DMS114 treated with DMSO at 0.1 percent for 48 hours (cell line): ENCODE measurements at regions not wholly inside any gene's neighbourhood (a gene's known extent, or its start where the extent isn't known, plus 50 kb on each side); places are given as distances from the start of the nearest gene placed in this dataset.

ENCODE experiments used
- DNase-seq: peaks from one replicate; lab custom pipeline; 2025; ENCODE audit not compliant: unreplicated experiment; lab: John Stamatoyannopoulos, UW

GRCh38 chr5:91441082-91441481 lies 58.0 kb upstream of the ARRDC3 start:
- DNase-seq = no peak

- DNase-seq = no peak
Measured at GRCh38 chr5:91438871-91439270, 55.8 kb upstream of the ARRDC3 start.

GRCh38 chr5:91436241-91436640 lies 53.1 kb upstream of the ARRDC3 start:
- DNase-seq = no peak

- DNase-seq = no peak
Measured at GRCh38 chr5:91434348-91434747, 51.2 kb upstream of the ARRDC3 start.

- no peak for DNase-seq
Measured at GRCh38 chr5:91433861-91434260, 50.7 kb upstream of the ARRDC3 start.
